ENCODE measurements at regions not wholly inside any gene's neighbourhood (a gene's known extent, or its start where the extent isn't known, plus 50 kb on each side); places are given as distances from the start of the nearest gene placed in this dataset.
A peak's percentile ranks its signal among the peaks of the same experiment; 100 is the strongest.

DNA sequence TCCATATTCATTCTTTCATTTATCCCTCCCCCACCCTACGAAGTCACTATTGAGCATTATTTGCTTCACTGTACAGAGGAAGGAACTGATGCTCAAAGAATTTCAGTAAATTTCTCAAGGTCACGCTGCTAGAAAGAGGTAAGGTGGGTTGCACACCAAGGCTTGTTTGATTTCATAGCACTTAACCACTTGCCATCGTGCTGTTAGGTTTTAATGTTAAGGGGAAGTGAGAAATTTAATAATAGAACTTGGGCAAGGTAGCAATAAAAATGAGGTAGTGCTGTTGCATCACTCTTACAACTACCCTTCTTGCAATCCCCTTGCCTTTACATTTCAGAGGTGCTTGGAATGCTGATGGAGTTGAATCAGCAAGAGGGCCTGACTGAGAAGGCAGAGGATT is 343.1 kb downstream of the MID1IP1 start:
- Histone ChIP-seq H3K4me1 (ENCODE audit: control insufficient read depth, low read depth, low read length) (no peaks in the 10 kb centered on the region), H3K18ac (ENCODE audit: low read length) (no peak overlapping the region), H3K4ac (ENCODE audit: low read depth, low read length) (no peak overlapping the region), H3K4me3 (ENCODE audit: low read length) (no peak overlapping the region), H4K5ac (ENCODE audit: low read length) (no peak overlapping the region), H3K27me3 (ENCODE audit: insufficient read depth, low read length, poor library complexity) (no peaks in the 10 kb centered on the region), H2BK5ac (ENCODE audit: low read length) (no peak overlapping the region), H3K4me2 (ENCODE audit: low read length) (no peak overlapping the region), H3K9ac (ENCODE audit: low read length) (no peak overlapping the region), H2BK120ac (ENCODE audit: low read depth, low read length) (no peak overlapping the region), H3K56ac (ENCODE audit: low read length) (no peak overlapping the region), H2BK15ac (replicated peaks; ENCODE audit: low read depth) (no peak overlapping the region), H3K23ac (ENCODE audit: low read length) (no peak overlapping the region), H3K36me3 (ENCODE audit: control insufficient read depth, insufficient read depth, low read length) (no peaks in the 10 kb centered on the region), H3K27ac (ENCODE audit: low read depth, low read length) (no peak overlapping the region), H3K79me2 (ENCODE audit: control insufficient read depth, insufficient read depth, low read length) (no peaks in the 10 kb centered on the region), H3K79me1 (ENCODE audit: low read length) (no peaks in the 10 kb centered on the region), H2AK5ac (ENCODE audit: low read length) (no peak overlapping the region), H4K8ac (ENCODE audit: low read depth, low read length) (no peak overlapping the region)
- no peak for DNase-seq
- WGBS (ENCODE audit: extremely low coverage, insufficient coverage, low lambda C conversion rate), result no CpG with 5 or more reads among the region's 3 CpGs

DNA sequence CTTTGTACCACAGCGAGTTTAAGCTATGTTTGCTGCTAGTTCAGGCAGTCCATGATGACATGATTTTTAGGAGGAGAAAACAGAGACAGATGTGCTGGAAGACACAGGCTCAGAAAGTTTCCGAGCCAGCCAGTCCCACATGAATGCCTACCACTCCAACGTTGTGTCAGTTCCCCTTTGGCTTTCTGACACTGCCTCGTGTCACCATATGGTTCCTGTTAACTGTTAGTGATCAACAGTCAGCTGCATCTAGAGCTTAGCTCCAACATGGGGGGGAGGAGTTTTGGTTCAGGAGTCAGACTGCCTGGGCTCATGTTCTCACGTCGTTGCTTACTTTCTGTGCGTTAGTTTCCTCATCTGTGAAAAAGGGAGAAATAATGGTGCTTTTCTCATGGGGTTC is 343.7 kb downstream of the MID1IP1 start:
- H3K18ac ChIP-seq (ENCODE audit: low read length), result no peak overlapping the region

DNA sequence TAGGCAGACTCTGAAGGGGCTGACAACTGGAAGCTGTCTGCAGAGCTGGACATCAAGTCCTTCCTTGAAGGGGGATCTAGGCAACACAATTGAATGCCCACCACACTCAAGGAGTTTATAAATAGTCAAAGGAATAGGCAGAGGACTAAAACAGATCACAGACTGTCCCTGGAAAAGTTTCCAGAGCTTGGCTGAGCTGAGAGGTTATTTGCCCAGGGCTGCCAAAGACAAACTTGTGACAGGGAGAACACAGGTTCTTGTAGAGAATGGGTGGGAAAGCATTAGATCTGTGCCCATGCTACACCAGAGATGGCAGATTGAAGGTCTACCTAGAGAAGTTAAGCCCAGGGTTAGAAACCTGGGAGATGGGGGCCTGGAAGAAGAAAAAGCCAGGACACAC is 344.6 kb downstream of the MID1IP1 start:
- no peak overlapping the region for H2BK5ac ChIP-seq (ENCODE audit: low read length)
- H3K4me2 ChIP-seq (ENCODE audit: low read length), result no peak overlapping the region
- no peak overlapping the region for H3K56ac ChIP-seq (ENCODE audit: low read length)
- no peaks in the 10 kb centered on the region for H3K36me3 ChIP-seq (ENCODE audit: control insufficient read depth, insufficient read depth, low read length)
- no peak overlapping the region for H2BK15ac ChIP-seq (replicated peaks; ENCODE audit: low read depth)
- H3K4me3 ChIP-seq (ENCODE audit: low read length), result no peak overlapping the region
- no peak overlapping the region for H3K27ac ChIP-seq (ENCODE audit: low read depth, low read length)
- no peak overlapping the region for H4K5ac ChIP-seq (ENCODE audit: low read length)
- DNase-seq, result no peak
- no peak overlapping the region for H2BK120ac ChIP-seq (ENCODE audit: low read depth, low read length)
- no peaks in the 10 kb centered on the region for H3K79me2 ChIP-seq (ENCODE audit: control insufficient read depth, insufficient read depth, low read length)
- H3K4ac ChIP-seq (ENCODE audit: low read depth, low read length), result no peak overlapping the region
- no peaks in the 10 kb centered on the region for H3K4me1 ChIP-seq (ENCODE audit: control insufficient read depth, low read depth, low read length)
- H3K27me3 ChIP-seq (ENCODE audit: insufficient read depth, low read length, poor library complexity), result no peaks in the 10 kb centered on the region
- H3K9ac ChIP-seq (ENCODE audit: low read length), result no peak overlapping the region
- no peak overlapping the region for H2AK5ac ChIP-seq (ENCODE audit: low read length)
- no peaks in the 10 kb centered on the region for H3K79me1 ChIP-seq (ENCODE audit: low read length)
- no peak overlapping the region for H4K8ac ChIP-seq (ENCODE audit: low read depth, low read length)
- H3K18ac ChIP-seq (ENCODE audit: low read length), result no peak overlapping the region
- H3K23ac ChIP-seq (ENCODE audit: low read length), result no peak overlapping the region

More for the DNA sequence above, 343.7 kb downstream of the MID1IP1 start:
- H3K56ac ChIP-seq (ENCODE audit: low read length), result no peak overlapping the region
- H2AK5ac ChIP-seq (ENCODE audit: low read length), result no peak overlapping the region
- H3K36me3 ChIP-seq (ENCODE audit: control insufficient read depth, insufficient read depth, low read length), result no peaks in the 10 kb centered on the region
- no peak overlapping the region for H3K4ac ChIP-seq (ENCODE audit: low read depth, low read length)
- no peaks in the 10 kb centered on the region for H3K4me1 ChIP-seq (ENCODE audit: control insufficient read depth, low read depth, low read length)
- H2BK15ac ChIP-seq (replicated peaks; ENCODE audit: low read depth), result no peak overlapping the region
- no peak for DNase-seq
- H4K5ac ChIP-seq (ENCODE audit: low read length), result no peak overlapping the region
- no CpG with 5 or more reads among the region's 7 CpGs for WGBS (ENCODE audit: extremely low coverage, insufficient coverage, low lambda C conversion rate)
- H3K9ac ChIP-seq (ENCODE audit: low read length), result no peak overlapping the region
- H2BK120ac ChIP-seq (ENCODE audit: low read depth, low read length), result no peak overlapping the region
- no peak overlapping the region for H3K23ac ChIP-seq (ENCODE audit: low read length)
- H4K8ac ChIP-seq (ENCODE audit: low read depth, low read length), result no peak overlapping the region
- H3K27me3 ChIP-seq (ENCODE audit: insufficient read depth, low read length, poor library complexity), result no peaks in the 10 kb centered on the region
- no peak overlapping the region for H3K4me2 ChIP-seq (ENCODE audit: low read length)
- H3K27ac ChIP-seq (ENCODE audit: low read depth, low read length), result no peak overlapping the region
- no peak overlapping the region for H2BK5ac ChIP-seq (ENCODE audit: low read length)
- no peak overlapping the region for H3K4me3 ChIP-seq (ENCODE audit: low read length)
- no peaks in the 10 kb centered on the region for H3K79me2 ChIP-seq (ENCODE audit: control insufficient read depth, insufficient read depth, low read length)
- H3K79me1 ChIP-seq (ENCODE audit: low read length), result no peaks in the 10 kb centered on the region

DNA sequence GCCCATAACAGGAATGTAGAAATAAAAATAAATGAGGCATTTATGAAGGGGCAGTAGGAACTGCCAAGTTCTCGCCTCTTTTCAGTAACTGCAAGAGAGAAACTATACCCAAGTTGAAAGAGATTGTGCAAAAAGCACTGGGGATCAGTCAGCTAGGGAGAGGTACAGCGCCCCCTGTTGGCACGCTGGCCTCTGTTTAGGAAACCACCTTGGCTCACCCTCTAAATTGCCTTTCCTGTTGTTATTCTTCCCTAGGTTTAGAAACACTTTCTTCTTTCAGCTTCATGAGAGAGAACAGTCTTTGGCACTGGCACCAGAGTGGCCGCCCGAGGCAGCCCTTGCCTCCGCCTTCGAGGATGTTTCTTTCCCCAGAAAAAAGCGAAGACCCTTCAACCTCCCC is 348.5 kb downstream of the MID1IP1 start:
- H3K27ac ChIP-seq (ENCODE audit: low read depth, low read length), result peak overlapping the region; percentile 77
- peak overlapping the region; percentile 83 for H2BK5ac ChIP-seq (ENCODE audit: low read length)
- H3K36me3 ChIP-seq (ENCODE audit: control insufficient read depth, insufficient read depth, low read length), result no peaks in the 10 kb centered on the region
- no peak overlapping the region for H3K23ac ChIP-seq (ENCODE audit: low read length)
- no peak overlapping the region for H3K4me3 ChIP-seq (ENCODE audit: low read length)
- no peak overlapping the region for H2AK5ac ChIP-seq (ENCODE audit: low read length)
- H4K8ac ChIP-seq (ENCODE audit: low read depth, low read length), result peak overlapping the region; percentile 93
- DNase-seq, result peak; percentile 81
- no peak overlapping the region for H4K5ac ChIP-seq (ENCODE audit: low read length)
- H3K4me2 ChIP-seq (ENCODE audit: low read length), result no peak overlapping the region
- H3K18ac ChIP-seq (ENCODE audit: low read length), result no peak overlapping the region
- no peaks in the 10 kb centered on the region for H3K79me1 ChIP-seq (ENCODE audit: low read length)
- no CpG with 5 or more reads among the region's 8 CpGs for WGBS (ENCODE audit: extremely low coverage, insufficient coverage, low lambda C conversion rate)
- peak overlapping the region; percentile 96 for H3K4ac ChIP-seq (ENCODE audit: low read depth, low read length)
- H3K79me2 ChIP-seq (ENCODE audit: control insufficient read depth, insufficient read depth, low read length), result no peaks in the 10 kb centered on the region
- H3K27me3 ChIP-seq (ENCODE audit: insufficient read depth, low read length, poor library complexity), result no peaks in the 10 kb centered on the region
- H2BK15ac ChIP-seq (replicated peaks; ENCODE audit: low read depth), result no peak overlapping the region
- H3K9ac ChIP-seq (ENCODE audit: low read length), result peak overlapping the region; percentile 25
- H3K4me1 ChIP-seq (ENCODE audit: control insufficient read depth, low read depth, low read length), result peaks cover 4% of the 10 kb centered on the region
- H3K56ac ChIP-seq (ENCODE audit: low read length), result peak overlapping the region; percentile 73
- no peak overlapping the region for H2BK120ac ChIP-seq (ENCODE audit: low read depth, low read length)

DNA sequence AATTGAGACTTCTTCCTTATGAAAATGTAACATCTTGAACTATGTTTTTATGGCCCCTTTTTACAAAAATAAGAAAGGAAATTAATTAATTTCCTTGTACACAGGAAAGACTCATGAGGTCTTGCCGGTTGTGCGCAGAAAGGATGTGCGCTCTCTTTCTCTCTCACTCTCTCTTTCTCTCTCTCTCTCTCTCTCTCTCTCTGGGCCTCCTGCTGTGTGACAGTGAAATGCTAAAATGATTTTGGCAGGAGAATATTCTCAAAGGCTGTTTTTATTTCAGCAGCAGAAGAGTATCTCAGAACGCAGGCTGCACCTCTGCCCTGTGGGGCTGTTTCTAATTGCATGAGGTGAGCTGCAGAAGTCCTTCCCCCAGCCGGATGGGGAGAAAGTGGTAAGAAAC is 349.0 kb downstream of the MID1IP1 start:
- Histone ChIP-seq H4K8ac (ENCODE audit: low read depth, low read length) (no peak overlapping the region), H2BK5ac (ENCODE audit: low read length) (peak overlapping the region; percentile 74), H3K36me3 (ENCODE audit: control insufficient read depth, insufficient read depth, low read length) (no peaks in the 10 kb centered on the region), H3K79me1 (ENCODE audit: low read length) (no peaks in the 10 kb centered on the region), H2BK15ac (replicated peaks; ENCODE audit: low read depth) (no peak overlapping the region), H3K27ac (ENCODE audit: low read depth, low read length) (peak overlapping the region; percentile 77), H3K27me3 (ENCODE audit: insufficient read depth, low read length, poor library complexity) (no peaks in the 10 kb centered on the region), H3K4ac (ENCODE audit: low read depth, low read length) (peak overlapping the region; percentile 96), H2AK5ac (ENCODE audit: low read length) (no peak overlapping the region), H3K4me2 (ENCODE audit: low read length) (no peak overlapping the region), H2BK120ac (ENCODE audit: low read depth, low read length) (no peak overlapping the region), H3K9ac (ENCODE audit: low read length) (peak overlapping the region; percentile 43), H3K18ac (ENCODE audit: low read length) (no peak overlapping the region), H3K56ac (ENCODE audit: low read length) (peak overlapping the region; percentile 73), H3K23ac (ENCODE audit: low read length) (no peak overlapping the region), H3K4me1 (ENCODE audit: control insufficient read depth, low read depth, low read length) (peaks cover 4% of the 10 kb centered on the region), H3K79me2 (ENCODE audit: control insufficient read depth, insufficient read depth, low read length) (no peaks in the 10 kb centered on the region), H3K4me3 (ENCODE audit: low read length) (no peak overlapping the region), H4K5ac (ENCODE audit: low read length) (no peak overlapping the region)
- no CpG with 5 or more reads among the region's 5 CpGs for WGBS (ENCODE audit: extremely low coverage, insufficient coverage, low lambda C conversion rate)
- DNase-seq, result no peak

DNA sequence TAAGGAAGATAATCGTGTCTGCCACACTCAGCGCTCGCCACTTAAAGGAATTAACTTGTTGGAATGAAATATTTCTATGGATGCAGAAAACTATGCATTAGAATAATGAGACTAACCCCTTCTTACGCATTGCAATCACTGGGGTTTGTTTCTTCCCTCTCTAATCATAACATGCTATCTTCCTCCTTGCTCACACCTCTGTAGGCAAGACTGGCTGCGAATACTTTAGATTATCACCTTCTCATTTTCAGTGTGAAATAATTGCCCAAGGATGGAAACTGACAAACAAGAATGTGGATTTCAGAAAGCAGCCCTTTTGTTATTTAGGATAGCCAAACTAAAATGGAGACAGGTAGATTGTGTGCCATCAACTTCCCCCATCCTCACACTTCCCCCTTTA is 349.4 kb downstream of the MID1IP1 start:
- Histone ChIP-seq H3K27ac (ENCODE audit: low read depth, low read length) (peak overlapping the region; percentile 67), H2BK15ac (replicated peaks; ENCODE audit: low read depth) (no peak overlapping the region), H2AK5ac (ENCODE audit: low read length) (no peak overlapping the region), H3K79me2 (ENCODE audit: control insufficient read depth, insufficient read depth, low read length) (no peaks in the 10 kb centered on the region), H3K9ac (ENCODE audit: low read length) (no peak overlapping the region), H4K5ac (ENCODE audit: low read length) (no peak overlapping the region), H4K8ac (ENCODE audit: low read depth, low read length) (no peak overlapping the region), H2BK120ac (ENCODE audit: low read depth, low read length) (no peak overlapping the region), H3K56ac (ENCODE audit: low read length) (no peak overlapping the region), H3K4ac (ENCODE audit: low read depth, low read length) (no peak overlapping the region), H3K4me3 (ENCODE audit: low read length) (no peak overlapping the region), H3K4me1 (ENCODE audit: control insufficient read depth, low read depth, low read length) (peaks cover 4% of the 10 kb centered on the region), H3K18ac (ENCODE audit: low read length) (no peak overlapping the region), H3K23ac (ENCODE audit: low read length) (no peak overlapping the region), H3K36me3 (ENCODE audit: control insufficient read depth, insufficient read depth, low read length) (no peaks in the 10 kb centered on the region), H3K4me2 (ENCODE audit: low read length) (no peak overlapping the region), H2BK5ac (ENCODE audit: low read length) (no peak overlapping the region), H3K79me1 (ENCODE audit: low read length) (no peaks in the 10 kb centered on the region), H3K27me3 (ENCODE audit: insufficient read depth, low read length, poor library complexity) (no peaks in the 10 kb centered on the region)
- WGBS (ENCODE audit: extremely low coverage, insufficient coverage, low lambda C conversion rate), result no CpG with 5 or more reads among the region's 5 CpGs
- peak; percentile 93 for DNase-seq
